ENCODE measurements at regions not wholly inside any gene's neighbourhood (a gene's known extent, or its start where the extent isn't known, plus 50 kb on each side); places are given as distances from the start of the nearest gene placed in this dataset.
"Not testable (repeated sequence)": the region's sequence is repeated elsewhere in the genome, so short reads cannot be mapped to it uniquely, and the experiment has no call there.

DNA sequence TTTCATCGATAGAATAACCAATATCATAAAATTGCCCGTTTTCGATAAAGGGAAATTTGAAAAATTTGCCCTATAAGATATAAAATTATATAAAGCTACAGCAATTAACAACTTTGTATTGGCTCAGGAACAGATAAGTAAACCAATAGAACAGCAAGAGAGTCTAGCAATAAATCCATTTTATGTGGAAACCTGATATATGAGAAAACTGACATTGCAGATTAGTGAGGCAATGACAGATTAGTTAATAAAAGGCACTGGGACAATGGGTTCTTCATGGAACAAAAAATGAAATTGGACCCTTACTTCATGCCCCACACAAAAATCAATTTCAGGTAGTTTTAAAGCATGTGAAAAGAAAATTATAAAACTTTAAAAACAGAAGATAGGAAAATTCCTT lies 169.9 kb upstream of the ST6GALNAC5 start:
- 96% methylated on average over 3 of the region's 3 CpGs for WGBS (ENCODE audit: low lambda C conversion rate, missing lambda C conversion rate)
- no peaks in the 10 kb centered on the region for H3K36me3 ChIP-seq (replicated peaks; ENCODE audit: insufficient read depth, low read depth)
- no peak for TF ChIP-seq EZH2 (IDR thresholded peaks at IDR 0.05; ENCODE audit: borderline replicate concordance)
- TF ChIP-seq, protein P1, sequence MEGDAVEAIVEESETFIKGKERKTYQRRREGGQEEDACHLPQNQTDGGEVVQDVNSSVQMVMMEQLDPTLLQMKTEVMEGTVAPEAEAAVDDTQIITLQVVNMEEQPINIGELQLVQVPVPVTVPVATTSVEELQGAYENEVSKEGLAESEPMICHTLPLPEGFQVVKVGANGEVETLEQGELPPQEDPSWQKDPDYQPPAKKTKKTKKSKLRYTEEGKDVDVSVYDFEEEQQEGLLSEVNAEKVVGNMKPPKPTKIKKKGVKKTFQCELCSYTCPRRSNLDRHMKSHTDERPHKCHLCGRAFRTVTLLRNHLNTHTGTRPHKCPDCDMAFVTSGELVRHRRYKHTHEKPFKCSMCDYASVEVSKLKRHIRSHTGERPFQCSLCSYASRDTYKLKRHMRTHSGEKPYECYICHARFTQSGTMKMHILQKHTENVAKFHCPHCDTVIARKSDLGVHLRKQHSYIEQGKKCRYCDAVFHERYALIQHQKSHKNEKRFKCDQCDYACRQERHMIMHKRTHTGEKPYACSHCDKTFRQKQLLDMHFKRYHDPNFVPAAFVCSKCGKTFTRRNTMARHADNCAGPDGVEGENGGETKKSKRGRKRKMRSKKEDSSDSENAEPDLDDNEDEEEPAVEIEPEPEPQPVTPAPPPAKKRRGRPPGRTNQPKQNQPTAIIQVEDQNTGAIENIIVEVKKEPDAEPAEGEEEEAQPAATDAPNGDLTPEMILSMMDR (IDR thresholded peaks at IDR 0.05; ENCODE audit: poor library complexity): no peak
- TF ChIP-seq EZH2phosphoT487 (IDR thresholded peaks at IDR 0.05; ENCODE audit: low read depth, severe bottlenecking, unreplicated experiment): no peak

DNA sequence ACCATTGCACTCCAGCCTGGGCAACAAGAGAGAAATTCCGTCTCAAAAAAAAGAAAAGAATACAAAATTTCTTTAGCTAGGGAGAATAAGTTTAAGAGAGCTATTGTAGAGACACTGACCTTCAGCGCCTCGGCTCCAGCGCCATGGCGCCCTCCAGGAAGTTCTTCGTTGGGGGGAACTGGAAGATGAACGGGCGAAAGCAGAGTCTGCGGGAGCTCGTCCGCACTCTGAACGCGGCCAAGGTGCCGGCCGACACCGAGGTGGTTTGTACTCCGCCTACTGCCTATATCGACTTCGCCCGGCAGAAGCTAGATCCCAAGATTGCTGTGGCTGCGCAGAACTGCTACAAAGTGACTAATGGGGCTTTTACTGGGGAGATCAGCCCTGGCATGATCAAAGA lies 167.6 kb upstream of the ST6GALNAC5 start:
- H4K20me1 ChIP-seq (ENCODE audit: insufficient read depth, poor library complexity, severe bottlenecking); H3K9me3 ChIP-seq (ENCODE audit: low read depth); H3K9me2 ChIP-seq (replicated peaks; ENCODE audit: insufficient read depth); H2AFZ ChIP-seq; H3K27me3 ChIP-seq; H3K4me2 ChIP-seq; H3K4me3 ChIP-seq; H3K36me3 ChIP-seq (replicated peaks; ENCODE audit: insufficient read depth, low read depth); H3K4me1 ChIP-seq (ENCODE audit: insufficient read depth); H3K79me2 ChIP-seq; DNase-seq (ENCODE audit: low spot score); H3K27ac ChIP-seq: not testable (repeated sequence)
- WGBS (ENCODE audit: low lambda C conversion rate, missing lambda C conversion rate): 98% methylated on average over 20 of the region's 21 CpGs

More for the DNA sequence above, 169.9 kb upstream of the ST6GALNAC5 start:
- Histone ChIP-seq H3K4me1 (ENCODE audit: insufficient read depth) (no peaks in the 10 kb centered on the region), H3K27me3 (no peaks in the 10 kb centered on the region), H3K4me2 (no peak overlapping the region), H3K27ac (no peak overlapping the region), H3K79me2 (no peaks in the 10 kb centered on the region), H3K9me2 (replicated peaks; ENCODE audit: insufficient read depth) (no peaks in the 10 kb centered on the region), H4K20me1 (ENCODE audit: insufficient read depth, poor library complexity, severe bottlenecking) (no peaks in the 10 kb centered on the region), H2AFZ (no peak overlapping the region), H3K4me3 (no peak overlapping the region), H3K9me3 (ENCODE audit: low read depth) (no peaks in the 10 kb centered on the region)
- DNase-seq (ENCODE audit: low spot score): no peak

- not testable (repeated sequence) for H3K4me2 ChIP-seq; H3K36me3 ChIP-seq (replicated peaks; ENCODE audit: insufficient read depth, low read depth); H3K27me3 ChIP-seq; H3K27ac ChIP-seq; DNase-seq (ENCODE audit: low spot score); H3K4me1 ChIP-seq (ENCODE audit: insufficient read depth); H3K9me2 ChIP-seq (replicated peaks; ENCODE audit: insufficient read depth); H3K79me2 ChIP-seq; H3K4me3 ChIP-seq; H4K20me1 ChIP-seq (ENCODE audit: insufficient read depth, poor library complexity, severe bottlenecking); H2AFZ ChIP-seq; H3K9me3 ChIP-seq (ENCODE audit: low read depth)
- WGBS (ENCODE audit: low lambda C conversion rate, missing lambda C conversion rate): 95% methylated on average over 12 of the region's 12 CpGs
Measured at GRCh38 chr1:76700200-76700599, 167.1 kb upstream of the ST6GALNAC5 start.

- Histone ChIP-seq H3K79me2 (no peaks in the 10 kb centered on the region), H3K4me1 (ENCODE audit: insufficient read depth) (no peaks in the 10 kb centered on the region), H3K27me3 (no peaks in the 10 kb centered on the region), H3K9me2 (replicated peaks; ENCODE audit: insufficient read depth) (no peaks in the 10 kb centered on the region), H2AFZ (no peak overlapping the region), H3K9me3 (ENCODE audit: low read depth) (no peaks in the 10 kb centered on the region), H3K4me3 (no peak overlapping the region), H3K4me2 (no peak overlapping the region), H4K20me1 (ENCODE audit: insufficient read depth, poor library complexity, severe bottlenecking) (no peaks in the 10 kb centered on the region), H3K36me3 (replicated peaks; ENCODE audit: insufficient read depth, low read depth) (no peaks in the 10 kb centered on the region), H3K27ac (no peak overlapping the region)
- 81% methylated on average over 4 of the region's 4 CpGs for WGBS (ENCODE audit: low lambda C conversion rate, missing lambda C conversion rate)
- TF ChIP-seq EZH2phosphoT487 (IDR thresholded peaks at IDR 0.05; ENCODE audit: low read depth, severe bottlenecking, unreplicated experiment) (no peak), EZH2 (IDR thresholded peaks at IDR 0.05; ENCODE audit: borderline replicate concordance) (no peak)
- TF ChIP-seq, protein P1 (IDR thresholded peaks at IDR 0.05; ENCODE audit: poor library complexity): no peak
- DNase-seq (ENCODE audit: low spot score): no peak
Measured at GRCh38 chr1:76705560-76705959, 161.7 kb upstream of the ST6GALNAC5 start.

- Histone ChIP-seq H3K9me3 (ENCODE audit: low read depth) (no peaks in the 10 kb centered on the region), H3K4me3 (no peak overlapping the region), H3K4me1 (ENCODE audit: insufficient read depth) (no peaks in the 10 kb centered on the region), H3K27me3 (no peaks in the 10 kb centered on the region), H3K27ac (no peak overlapping the region), H3K4me2 (no peak overlapping the region), H3K36me3 (replicated peaks; ENCODE audit: insufficient read depth, low read depth) (no peaks in the 10 kb centered on the region), H3K79me2 (no peaks in the 10 kb centered on the region), H3K9me2 (replicated peaks; ENCODE audit: insufficient read depth) (no peaks in the 10 kb centered on the region), H4K20me1 (ENCODE audit: insufficient read depth, poor library complexity, severe bottlenecking) (no peaks in the 10 kb centered on the region), H2AFZ (no peak overlapping the region)
- TF ChIP-seq EZH2phosphoT487 (IDR thresholded peaks at IDR 0.05; ENCODE audit: low read depth, severe bottlenecking, unreplicated experiment) (no peak), EZH2 (IDR thresholded peaks at IDR 0.05; ENCODE audit: borderline replicate concordance) (no peak)
- TF ChIP-seq, protein P1 (IDR thresholded peaks at IDR 0.05; ENCODE audit: poor library complexity): no peak
- 91% methylated on average over 2 of the region's 2 CpGs for WGBS (ENCODE audit: low lambda C conversion rate, missing lambda C conversion rate)
- no peak for DNase-seq (ENCODE audit: low spot score)
Measured at GRCh38 chr1:76713535-76713934, 153.7 kb upstream of the ST6GALNAC5 start.
